SH-SY5Y (cell line): ENCODE measurements at regions not wholly inside any gene's neighbourhood (a gene's known extent, or its start where the extent isn't known, plus 50 kb on each side); places are given as distances from the start of the nearest gene placed in this dataset.

ENCODE experiments used
- GATA2 ChIP-seq: IDR thresholded peaks from 2 replicates; pipeline ENCODE4 v1.6.1; 2011; ENCODE audit warnings: mild to moderate bottlenecking, low read depth, low read length
- GATA3 ChIP-seq: IDR thresholded peaks from 2 replicates; pipeline ENCODE4 v1.6.1; 2011; ENCODE audit warnings: low read depth, mild to moderate bottlenecking, low read length, moderate library complexity

- TF ChIP-seq GATA3 (no peak), GATA2 (no peak)
Observed at GRCh38 chr3:159608311-159608710, 380.3 kb upstream of the IL12A start.
